ENCODE measurements at regions not wholly inside any gene's neighbourhood (a gene's known extent, or its start where the extent isn't known, plus 50 kb on each side); places are given as distances from the start of the nearest gene placed in this dataset.

GRCh38 chr20:39473536-39473935, 511.4 kb downstream of the DHX35 start:
- Mint-ChIP-seq H3K9me3 (peaks cover 0 to 8% (median 2%) of the 10 kb centered on the region in 7 donors), H3K36me3 (no peaks in the 10 kb centered on the region), H3K4me3 (no peak overlapping the region), H3K27me3 (ENCODE audit: low read depth in 3 of 3) (peaks cover 0 to 5% (median 0%) of the 10 kb centered on the region in 3 donors), H3K27ac (no peak overlapping the region), H3K4me1 (no peaks in the 10 kb centered on the region)
- Histone ChIP-seq H3K36me3 (replicated peaks in 1 of 2; ENCODE audit: control insufficient read depth in 1 of 2, insufficient read depth in 2 of 2, low read length in 2 of 2) (no peaks in the 10 kb centered on the region), H3K79me2 (ENCODE audit: insufficient read depth, low read length) (no peaks in the 10 kb centered on the region), H3K4me2 (replicated peaks; ENCODE audit: extremely low read depth, low read length, poor library complexity, severe bottlenecking) (no peak overlapping the region), H3K9ac (ENCODE audit: insufficient read depth, low read length, poor library complexity, severe bottlenecking) (no peak overlapping the region), H3K4me3 (replicated peaks in 1 of 3; ENCODE audit: low read depth in 2 of 3, low read length in 3 of 3) (no peak overlapping the region), H3K4me1 (ENCODE audit: control insufficient read depth in 1 of 2, insufficient read depth in 2 of 2, low read length in 2 of 2) (no peaks in the 10 kb centered on the region), H3K9me3 (replicated peaks in 1 of 2; ENCODE audit: control insufficient read depth in 1 of 2, insufficient read depth in 1 of 2, low read length in 2 of 2) (peaks cover 7 to 10% of the 10 kb centered on the region in 2 donors), H3K27me3 (ENCODE audit: control insufficient read depth in 2 of 2, insufficient read depth in 2 of 2, low read length in 2 of 2) (no peaks in the 10 kb centered on the region), H3K27ac (ENCODE audit: low read depth in 1 of 2, low read length in 2 of 2) (no peak overlapping the region), H4K20me1 (ENCODE audit: insufficient read depth, low read length) (no peaks in the 10 kb centered on the region), H2AFZ (ENCODE audit: insufficient read depth, low read depth, low read length, poor library complexity, severe bottlenecking) (no peak overlapping the region)
- TF ChIP-seq, protein P1, sequence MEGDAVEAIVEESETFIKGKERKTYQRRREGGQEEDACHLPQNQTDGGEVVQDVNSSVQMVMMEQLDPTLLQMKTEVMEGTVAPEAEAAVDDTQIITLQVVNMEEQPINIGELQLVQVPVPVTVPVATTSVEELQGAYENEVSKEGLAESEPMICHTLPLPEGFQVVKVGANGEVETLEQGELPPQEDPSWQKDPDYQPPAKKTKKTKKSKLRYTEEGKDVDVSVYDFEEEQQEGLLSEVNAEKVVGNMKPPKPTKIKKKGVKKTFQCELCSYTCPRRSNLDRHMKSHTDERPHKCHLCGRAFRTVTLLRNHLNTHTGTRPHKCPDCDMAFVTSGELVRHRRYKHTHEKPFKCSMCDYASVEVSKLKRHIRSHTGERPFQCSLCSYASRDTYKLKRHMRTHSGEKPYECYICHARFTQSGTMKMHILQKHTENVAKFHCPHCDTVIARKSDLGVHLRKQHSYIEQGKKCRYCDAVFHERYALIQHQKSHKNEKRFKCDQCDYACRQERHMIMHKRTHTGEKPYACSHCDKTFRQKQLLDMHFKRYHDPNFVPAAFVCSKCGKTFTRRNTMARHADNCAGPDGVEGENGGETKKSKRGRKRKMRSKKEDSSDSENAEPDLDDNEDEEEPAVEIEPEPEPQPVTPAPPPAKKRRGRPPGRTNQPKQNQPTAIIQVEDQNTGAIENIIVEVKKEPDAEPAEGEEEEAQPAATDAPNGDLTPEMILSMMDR (IDR thresholded peaks at IDR 0.05) = no peak
- DNase-seq = no peak
- intact Hi-C loops (cut with micrococcal nuclease) = no loop called here
- 92% methylated on average over 2 of the region's 4 CpGs for WGBS (ENCODE audit: insufficient coverage)

DNA sequence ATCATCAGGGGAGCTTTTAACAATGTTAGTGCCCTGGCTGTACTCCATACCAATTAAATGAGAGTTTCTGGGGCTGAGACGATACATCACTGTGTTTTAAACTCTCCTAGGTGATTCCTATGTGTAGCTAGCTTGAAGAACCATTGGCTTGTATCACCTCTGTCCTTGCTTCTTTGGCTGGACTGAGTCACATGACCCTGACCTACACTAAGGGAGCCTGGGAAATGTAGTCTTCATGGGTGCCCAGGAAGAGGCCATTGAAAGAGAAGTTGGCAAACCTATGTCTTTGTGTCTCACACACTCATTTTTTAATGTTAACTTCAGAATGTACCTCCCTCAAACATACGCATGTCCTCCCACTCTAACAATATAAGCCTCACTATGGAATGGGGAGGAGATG, 506.6 kb downstream of the DHX35 start:
- Mint-ChIP-seq H3K27ac (no peak overlapping the region), H3K9me3 (peaks cover 0 to 10% (median 2%) of the 10 kb centered on the region in 7 donors), H3K4me3 (no peak overlapping the region), H3K4me1 (no peaks in the 10 kb centered on the region), H3K27me3 (ENCODE audit: low read depth in 3 of 3) (peaks cover 0 to 3% (median 0%) of the 10 kb centered on the region in 3 donors), H3K36me3 (no peaks in the 10 kb centered on the region)
- Histone ChIP-seq H3K79me2 (ENCODE audit: insufficient read depth, low read length) (no peaks in the 10 kb centered on the region), H3K4me3 (replicated peaks in 1 of 3; ENCODE audit: low read depth in 2 of 3, low read length in 3 of 3) (no peak overlapping the region), H3K4me1 (ENCODE audit: control insufficient read depth in 1 of 2, insufficient read depth in 2 of 2, low read length in 2 of 2) (no peaks in the 10 kb centered on the region), H2AFZ (ENCODE audit: insufficient read depth, low read depth, low read length, poor library complexity, severe bottlenecking) (no peak overlapping the region), H3K4me2 (replicated peaks; ENCODE audit: extremely low read depth, low read length, poor library complexity, severe bottlenecking) (no peak overlapping the region), H4K20me1 (ENCODE audit: insufficient read depth, low read length) (no peaks in the 10 kb centered on the region), H3K9me3 (replicated peaks in 1 of 2; ENCODE audit: control insufficient read depth in 1 of 2, insufficient read depth in 1 of 2, low read length in 2 of 2) (peaks cover 4 to 5% of the 10 kb centered on the region in 2 donors), H3K27me3 (ENCODE audit: control insufficient read depth in 2 of 2, insufficient read depth in 2 of 2, low read length in 2 of 2) (no peaks in the 10 kb centered on the region), H3K36me3 (replicated peaks in 1 of 2; ENCODE audit: control insufficient read depth in 1 of 2, insufficient read depth in 2 of 2, low read length in 2 of 2) (no peaks in the 10 kb centered on the region), H3K9ac (ENCODE audit: insufficient read depth, low read length, poor library complexity, severe bottlenecking) (no peak overlapping the region), H3K27ac (ENCODE audit: low read depth in 1 of 2, low read length in 2 of 2) (no peak overlapping the region)
- TF ChIP-seq, protein P1 (IDR thresholded peaks at IDR 0.05) = no peak
- intact Hi-C loops (cut with micrococcal nuclease) = no loop called here
- WGBS (ENCODE audit: insufficient coverage) = 80% methylated on average over 1 of the region's 2 CpGs
- DNase-seq = no peak
